GM20000 (cell line): ENCODE measurements at regions not wholly inside any gene's neighbourhood (a gene's known extent, or its start where the extent isn't known, plus 50 kb on each side); places are given as distances from the start of the nearest gene placed in this dataset.

Experiments
- DNase-seq: peaks from one replicate; pipeline ENCODE4 v3.0.0; 2012; ENCODE audit warnings: low spot score
- TF ChIP-seq, protein P1 (sequence below): IDR thresholded peaks from 2 replicates; pipeline ENCODE4 v1.5.1; 2012; ENCODE audit warnings: mild to moderate bottlenecking, control low read depth; ENCODE audit errors: extremely low read depth, missing control alignments

DNA sequence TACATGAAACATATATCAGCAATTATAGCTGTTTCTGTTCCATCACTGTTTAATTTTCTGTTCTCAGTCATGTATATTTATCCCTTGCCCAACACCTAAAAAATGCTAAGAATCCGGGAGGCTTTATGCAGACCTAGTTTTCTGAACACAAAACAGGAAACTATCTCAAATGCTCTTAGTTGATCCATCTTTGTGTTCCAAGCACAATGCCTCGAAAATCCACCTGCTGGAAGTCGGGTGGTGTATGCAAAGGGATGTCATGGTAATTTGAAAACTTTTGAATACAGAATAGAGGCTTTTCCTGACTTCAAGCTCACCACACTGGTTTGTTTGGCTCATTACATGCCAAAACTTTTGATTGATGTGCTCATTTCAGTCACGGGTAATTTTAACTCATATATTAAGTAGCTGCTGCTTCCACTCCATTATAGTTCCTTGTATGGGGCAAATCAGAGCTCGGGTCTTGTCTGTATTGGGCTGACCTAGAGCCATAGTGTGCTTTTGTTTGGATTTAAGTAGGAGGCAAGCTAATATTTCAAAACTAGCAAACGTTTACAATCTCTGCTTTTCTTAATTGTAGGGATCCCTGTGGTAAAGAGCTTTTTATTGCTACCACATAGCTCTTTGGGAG lies 646.5 kb upstream of the EPHA7 start:
- TF ChIP-seq, protein P1, sequence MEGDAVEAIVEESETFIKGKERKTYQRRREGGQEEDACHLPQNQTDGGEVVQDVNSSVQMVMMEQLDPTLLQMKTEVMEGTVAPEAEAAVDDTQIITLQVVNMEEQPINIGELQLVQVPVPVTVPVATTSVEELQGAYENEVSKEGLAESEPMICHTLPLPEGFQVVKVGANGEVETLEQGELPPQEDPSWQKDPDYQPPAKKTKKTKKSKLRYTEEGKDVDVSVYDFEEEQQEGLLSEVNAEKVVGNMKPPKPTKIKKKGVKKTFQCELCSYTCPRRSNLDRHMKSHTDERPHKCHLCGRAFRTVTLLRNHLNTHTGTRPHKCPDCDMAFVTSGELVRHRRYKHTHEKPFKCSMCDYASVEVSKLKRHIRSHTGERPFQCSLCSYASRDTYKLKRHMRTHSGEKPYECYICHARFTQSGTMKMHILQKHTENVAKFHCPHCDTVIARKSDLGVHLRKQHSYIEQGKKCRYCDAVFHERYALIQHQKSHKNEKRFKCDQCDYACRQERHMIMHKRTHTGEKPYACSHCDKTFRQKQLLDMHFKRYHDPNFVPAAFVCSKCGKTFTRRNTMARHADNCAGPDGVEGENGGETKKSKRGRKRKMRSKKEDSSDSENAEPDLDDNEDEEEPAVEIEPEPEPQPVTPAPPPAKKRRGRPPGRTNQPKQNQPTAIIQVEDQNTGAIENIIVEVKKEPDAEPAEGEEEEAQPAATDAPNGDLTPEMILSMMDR = no peak
- DNase-seq = no peak

DNA sequence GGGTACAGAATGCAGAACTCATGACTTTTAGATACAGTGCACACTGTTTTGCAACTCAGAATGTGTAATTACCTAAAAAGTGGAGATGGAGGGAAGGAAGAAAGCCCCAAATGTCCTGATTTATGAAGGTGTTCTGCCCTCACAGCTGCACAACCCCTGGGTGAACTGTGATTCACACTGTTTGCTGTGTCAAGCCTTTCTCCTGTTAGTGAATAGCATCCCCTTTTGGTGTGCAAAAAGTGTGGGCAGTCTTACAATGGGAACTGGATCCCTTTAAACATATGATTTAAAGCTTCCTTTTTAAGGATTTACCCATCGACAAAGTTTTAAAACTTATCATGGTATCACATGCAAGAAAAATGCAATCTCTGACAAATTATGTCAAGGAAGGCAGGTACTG lies 633.4 kb upstream of the EPHA7 start:
- TF ChIP-seq, protein P1 = no peak
- no peak for DNase-seq

DNA sequence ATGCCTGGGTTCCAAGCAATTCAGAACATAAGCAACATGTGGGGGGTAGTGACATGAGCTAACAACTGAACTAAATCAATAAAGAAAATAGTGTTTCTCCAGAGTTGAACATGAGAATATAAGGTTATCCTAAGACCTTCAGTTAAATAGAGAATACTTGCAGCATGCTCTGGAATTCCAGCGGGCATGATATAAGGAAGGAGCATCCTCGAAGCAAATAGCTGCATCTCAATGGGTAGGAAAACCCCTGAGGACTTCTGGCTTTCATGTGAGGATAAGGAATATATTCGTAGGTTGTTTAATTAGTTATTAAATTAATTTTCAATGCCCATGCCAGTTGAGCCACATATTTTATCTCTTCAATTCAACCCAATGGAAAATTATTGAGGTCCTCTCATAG lies 631.2 kb upstream of the EPHA7 start:
- no peak for DNase-seq
- TF ChIP-seq, protein P1 = no peak

DNA sequence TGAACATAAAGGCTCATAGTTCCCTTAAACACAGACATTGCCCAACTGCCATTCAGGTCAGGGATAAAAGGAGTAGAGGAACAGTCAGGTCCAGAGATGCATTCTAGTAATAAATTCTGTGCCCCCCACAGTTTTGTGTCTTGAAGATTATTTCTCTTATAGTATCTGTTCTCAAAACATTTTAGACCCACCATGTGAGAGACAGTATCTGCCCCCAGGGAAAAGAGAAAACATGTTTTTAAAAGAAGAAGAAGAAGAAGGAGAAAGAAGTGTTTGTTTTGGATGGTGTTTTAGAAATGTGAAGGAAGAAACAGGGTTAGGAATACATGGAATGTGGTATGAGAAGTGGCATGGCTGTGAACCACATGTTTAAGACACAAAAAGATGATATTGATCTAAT lies 629.6 kb upstream of the EPHA7 start:
- TF ChIP-seq, protein P1 = no peak
- no peak for DNase-seq

DNA sequence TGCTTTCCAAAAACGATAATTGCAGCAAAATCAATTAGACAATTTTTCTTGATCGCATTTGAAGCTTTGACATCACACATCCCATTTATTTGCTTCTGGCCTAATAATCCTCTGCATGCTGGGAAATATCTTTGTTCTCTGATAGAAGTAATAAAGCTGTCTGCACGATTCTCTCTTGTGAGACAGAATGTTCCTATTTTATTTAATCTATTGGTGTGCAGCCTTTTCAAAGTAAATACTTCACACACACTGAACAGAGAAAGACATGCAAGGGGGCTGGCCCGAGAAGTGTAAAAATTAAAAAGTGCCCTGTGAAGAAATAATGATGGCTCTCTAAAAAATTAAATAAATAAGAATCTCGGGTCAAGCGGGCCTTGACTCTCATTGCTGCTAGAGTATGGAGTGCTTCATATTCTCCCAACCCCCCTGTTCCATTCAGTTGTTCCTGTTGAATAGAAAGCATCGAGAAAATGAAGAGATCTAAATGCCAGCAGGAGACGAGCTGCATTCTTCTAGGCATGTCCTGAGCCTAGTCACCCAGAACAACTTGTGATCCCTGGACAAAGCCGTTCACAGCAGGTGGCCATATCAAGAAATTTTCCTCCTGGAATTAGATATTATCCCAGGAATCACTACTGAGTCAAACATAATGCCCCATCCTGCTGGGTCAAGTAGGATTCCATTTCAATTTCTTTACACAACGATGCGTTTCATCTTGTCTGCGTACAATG lies 625.9 kb upstream of the EPHA7 start:
- no peak for DNase-seq
- TF ChIP-seq, protein P1 = no peak

DNA sequence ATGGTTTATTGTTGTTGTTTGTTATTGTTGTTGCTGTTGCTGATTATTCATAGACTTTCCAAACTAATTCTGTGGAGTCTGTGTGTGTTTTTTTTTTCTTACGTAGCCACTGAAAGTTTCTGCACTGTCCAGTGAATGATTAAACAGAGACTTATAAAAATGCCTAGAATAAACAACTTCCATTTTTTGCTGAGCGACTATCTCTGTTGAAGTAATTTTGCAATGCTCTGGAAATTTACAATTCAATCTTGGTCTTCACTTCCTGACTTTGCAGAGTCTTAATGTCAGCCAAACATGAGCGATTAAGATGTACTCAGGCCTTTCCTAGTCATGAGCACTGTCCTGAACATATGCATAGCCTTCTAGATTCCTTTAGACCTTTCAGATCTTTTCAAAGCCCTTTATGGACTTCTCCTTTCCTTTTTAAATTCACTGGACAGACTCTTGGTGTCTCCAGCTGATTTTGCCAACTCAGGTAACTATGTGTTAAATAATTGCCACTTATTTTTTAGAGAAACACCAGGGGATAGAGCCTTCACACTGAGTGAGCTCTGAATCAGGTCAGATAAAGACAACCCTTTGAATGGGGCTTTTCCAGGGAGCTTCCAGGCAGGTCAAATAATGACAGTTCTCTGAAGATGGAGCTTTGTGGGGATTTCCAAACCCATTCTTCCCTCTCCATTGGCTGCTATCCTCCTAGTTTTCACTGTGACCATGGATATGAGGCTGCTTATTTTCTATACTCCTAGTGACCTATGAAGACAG lies 622.8 kb upstream of the EPHA7 start:
- TF ChIP-seq, protein P1 = no peak
- no peak for DNase-seq

DNA sequence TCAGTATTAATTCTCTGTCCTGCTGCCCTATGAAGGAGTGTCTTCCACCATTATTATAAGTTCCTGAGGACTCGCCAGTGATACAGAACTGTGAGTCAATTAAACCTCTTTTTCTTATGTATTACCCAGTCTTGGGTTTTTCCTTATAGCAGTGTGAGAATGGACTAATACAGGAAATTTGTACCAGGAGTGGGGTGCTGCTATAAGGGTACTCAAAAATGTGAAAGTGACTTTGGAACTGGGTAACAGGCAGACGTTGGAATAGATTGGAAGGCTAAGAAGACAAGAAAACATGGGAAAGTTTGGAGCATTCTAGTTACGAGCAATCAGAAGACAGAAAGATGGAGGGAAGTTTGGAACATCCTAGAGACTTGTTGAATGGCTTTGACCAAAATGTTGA lies 616.7 kb upstream of the EPHA7 start:
- TF ChIP-seq, protein P1 = no peak
- no peak for DNase-seq
